DMS 273 treated with DMSO at 0.1 percent for 48 hours (cell line): ENCODE measurements at regions not wholly inside any gene's neighbourhood (a gene's known extent, or its start where the extent isn't known, plus 50 kb on each side); places are given as distances from the start of the nearest gene placed in this dataset.
"Not testable (repeated sequence)": the region's sequence is repeated elsewhere in the genome, so short reads cannot be mapped to it uniquely, and the experiment has no call there.

Experiments used
- DNase-seq: peaks from one replicate; lab custom pipeline; 2025; lab: John Stamatoyannopoulos, UW

GRCh38 chr17:70717042-70717441 lies 547.7 kb downstream of the KCNJ2 start:
- no peak for DNase-seq

DNA sequence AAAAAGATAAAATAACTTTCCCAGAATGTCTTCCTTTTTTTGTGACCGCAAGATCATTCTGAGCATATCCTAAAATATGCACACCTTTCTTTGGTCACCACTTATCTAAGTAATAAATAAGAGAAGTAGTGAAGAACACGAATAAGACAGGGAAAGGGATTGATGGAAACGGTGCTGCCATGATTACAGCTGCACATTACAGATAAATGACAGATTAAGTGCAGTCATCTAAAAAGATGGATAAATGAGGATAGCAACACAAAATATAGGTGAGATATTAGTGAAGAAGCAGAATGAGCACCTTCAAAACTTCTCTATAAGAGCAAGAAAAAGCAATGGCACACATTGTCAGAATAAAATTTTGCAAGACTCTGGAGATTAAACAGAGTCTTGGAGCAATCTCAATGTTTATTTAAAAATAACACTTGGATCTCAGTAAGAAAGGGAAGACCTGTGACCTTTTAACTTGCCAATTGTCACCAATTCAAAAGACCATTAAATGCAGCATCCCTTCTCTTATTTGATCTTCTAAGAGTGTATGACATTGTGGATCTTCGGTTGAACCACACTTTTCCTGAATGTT lies 567.1 kb downstream of the KCNJ2 start:
- DNase-seq, result no peak

DNA sequence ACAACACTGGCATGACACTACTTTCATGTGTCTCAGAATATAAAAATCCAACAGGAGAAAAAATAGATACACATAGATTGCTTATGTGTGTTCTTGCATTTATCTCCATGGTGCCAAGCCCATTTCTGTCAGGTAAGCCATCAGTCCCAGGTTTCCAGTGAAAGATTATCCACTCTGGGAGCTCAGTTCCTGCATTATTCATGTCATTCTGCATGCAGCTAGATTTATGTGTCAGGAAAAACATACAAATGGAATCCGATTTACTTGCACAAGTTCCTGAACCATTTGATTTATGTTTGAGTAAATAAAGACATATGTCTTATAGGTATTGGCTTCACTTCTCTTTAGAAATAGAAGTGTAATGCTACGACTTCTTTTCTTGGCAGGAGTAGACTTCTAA lies 569.7 kb downstream of the KCNJ2 start:
- DNase-seq, result no peak

DNA sequence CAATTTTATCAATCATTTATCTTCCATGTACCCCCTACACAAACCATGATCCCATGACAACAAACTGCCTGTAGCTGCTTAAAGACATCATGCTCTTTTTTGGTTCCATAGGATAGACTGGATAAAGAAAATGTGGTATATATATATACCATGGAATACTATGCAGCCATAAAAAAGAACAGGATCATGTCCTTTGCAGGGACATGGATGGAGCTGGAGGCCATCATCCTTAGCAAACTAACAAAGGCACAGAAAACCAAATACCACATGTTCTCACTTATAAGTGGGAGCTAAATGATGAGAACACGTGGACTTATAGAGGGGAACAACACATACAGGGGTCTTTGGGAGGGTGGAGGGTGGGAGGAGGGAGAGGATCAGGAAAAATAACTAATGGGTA lies 577.2 kb downstream of the KCNJ2 start:
- not testable (repeated sequence) for DNase-seq

DNA sequence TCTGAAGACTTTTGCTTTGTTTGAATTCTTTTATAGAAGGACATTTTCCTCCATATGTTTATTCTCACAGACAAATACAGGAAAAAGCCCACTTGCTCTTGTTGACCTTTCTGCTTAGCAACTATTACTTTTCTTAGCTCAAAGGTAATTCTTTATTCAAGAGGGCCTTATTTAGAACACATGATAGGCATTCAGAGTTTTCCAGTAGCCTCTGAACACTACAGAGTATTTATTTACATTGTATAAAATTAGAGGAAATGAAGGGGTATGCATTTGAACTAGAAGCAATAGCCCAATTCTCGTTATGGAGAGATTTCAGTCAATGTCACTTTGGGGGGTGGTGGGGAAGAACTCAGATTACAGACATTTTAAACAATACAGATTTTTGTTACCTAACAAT lies 581.7 kb downstream of the KCNJ2 start:
- DNase-seq, result no peak

DNA sequence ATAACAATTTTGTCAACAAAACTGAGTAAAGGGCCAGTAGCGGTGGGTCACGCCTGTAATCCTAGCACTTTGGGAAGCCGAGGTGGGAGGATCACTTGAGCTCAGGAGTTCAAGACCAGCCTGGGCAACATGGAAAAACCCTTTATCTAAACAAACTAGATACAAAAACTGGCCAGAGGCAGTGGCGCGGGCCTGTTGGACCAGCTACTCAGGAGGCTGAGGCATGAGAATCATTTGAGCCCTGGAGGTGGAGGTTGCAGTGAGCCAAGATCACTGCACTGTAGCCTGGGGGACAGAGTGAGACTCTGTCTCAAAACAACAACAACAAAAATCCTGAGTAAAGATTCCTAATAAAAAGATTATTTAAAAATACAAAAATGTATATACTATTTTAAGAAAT lies 583.1 kb downstream of the KCNJ2 start:
- DNase-seq, result not testable (repeated sequence)

DNA sequence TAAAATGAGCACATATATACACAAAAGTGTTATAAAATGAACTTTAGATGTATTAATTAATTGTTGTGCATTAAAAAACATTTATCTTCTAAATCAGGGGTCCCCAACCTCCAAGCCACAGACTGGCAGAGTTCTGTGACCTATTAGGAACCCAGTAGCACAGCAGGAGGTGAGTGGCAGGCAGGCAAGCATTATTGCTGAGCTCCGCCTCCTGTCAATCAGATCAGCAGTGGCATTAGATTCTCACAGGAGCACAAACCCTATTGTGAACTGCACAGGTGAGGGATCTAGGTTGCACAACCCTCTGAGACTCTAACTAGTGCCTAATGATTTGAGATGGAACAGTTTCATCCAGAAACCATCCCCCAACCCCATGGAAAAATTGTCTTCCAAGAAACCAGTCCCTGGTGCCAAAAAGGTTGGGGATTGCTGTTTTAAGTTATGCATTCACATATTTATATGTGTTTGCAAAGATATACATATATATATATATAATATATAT lies 583.7 kb downstream of the KCNJ2 start:
- no peak for DNase-seq

DNA sequence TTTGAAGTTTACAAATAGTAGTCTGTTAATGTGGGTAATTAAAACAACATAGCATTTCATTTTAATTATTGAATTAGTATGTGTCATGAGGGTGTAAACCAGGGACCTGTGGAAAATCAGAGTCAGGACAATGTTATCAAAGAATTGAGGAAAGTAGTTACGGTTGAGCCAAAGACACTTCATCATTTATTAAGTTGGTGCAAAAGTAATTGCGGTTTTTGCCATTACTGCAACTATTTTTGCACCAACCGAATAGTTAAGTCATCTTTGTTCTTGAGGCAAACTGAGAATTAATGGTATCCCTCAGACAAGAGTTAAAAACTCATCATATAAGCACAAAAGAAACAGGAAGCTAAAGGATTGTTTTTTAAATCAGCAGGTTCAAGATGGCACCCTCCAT lies 593.7 kb downstream of the KCNJ2 start:
- no peak for DNase-seq

- DNase-seq, result no peak
These were observed 597.9 kb downstream of the KCNJ2 start for GRCh38 chr17:70767102-70767701.

DNA sequence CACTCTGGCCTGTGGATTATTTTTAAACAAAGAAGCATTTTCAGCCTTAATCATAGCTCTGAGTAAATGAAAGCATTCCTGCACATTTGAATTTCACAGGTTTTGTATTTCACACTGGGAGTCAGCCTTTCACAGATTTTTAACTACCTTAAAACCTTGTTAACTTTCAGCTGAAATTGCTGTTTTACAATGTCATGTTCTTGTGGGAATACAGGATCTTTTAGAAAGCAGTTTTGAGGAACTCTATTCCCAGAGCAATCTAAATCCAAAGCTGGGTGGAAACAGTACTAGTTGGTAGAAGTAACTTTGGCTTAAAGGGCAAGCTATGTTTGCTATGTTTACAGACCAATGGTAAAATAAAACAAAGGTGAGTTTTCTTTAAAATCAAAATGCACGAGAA lies 600.6 kb downstream of the KCNJ2 start:
- no peak for DNase-seq

- DNase-seq, result no peak
These were observed 602.6 kb downstream of the KCNJ2 start for GRCh38 chr17:70771804-70772386.

DNA sequence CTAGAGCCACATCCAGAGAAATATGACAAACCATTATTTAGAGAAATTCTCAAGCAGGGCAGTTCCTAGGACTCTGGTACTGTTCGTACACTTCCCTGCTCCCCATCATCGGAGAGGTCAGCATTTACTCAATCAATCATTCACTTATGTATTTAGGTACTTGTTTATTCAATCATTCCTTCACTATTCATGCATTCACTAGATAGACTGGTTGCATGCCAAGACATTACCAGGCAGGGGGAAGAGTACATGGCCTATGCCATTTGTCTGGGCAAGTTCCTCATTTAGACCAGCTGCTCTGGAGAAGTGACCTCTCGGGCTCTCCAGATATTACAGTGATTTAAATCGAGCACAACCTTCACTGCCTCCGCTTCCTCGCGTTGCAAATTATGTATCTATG lies 603.4 kb downstream of the KCNJ2 start:
- no peak for DNase-seq

DNA sequence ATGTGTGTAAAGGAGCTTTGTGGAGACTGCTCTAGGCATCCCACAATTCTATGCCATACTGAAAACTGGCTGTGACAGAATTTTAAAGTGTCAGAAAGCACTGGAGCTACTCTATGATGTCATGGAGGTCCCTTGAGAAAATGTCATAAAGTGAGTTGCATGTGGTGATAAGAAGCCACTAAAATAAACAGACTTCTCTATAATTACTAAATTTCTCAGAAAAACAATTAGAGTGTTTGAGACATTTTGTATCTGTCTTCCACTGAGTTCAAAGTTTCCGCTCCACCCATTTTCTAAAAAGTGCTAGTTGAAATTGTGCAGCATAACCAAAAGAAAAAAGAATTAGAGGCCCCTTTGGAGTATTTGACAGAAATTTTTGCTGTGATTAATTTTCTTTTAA lies 603.9 kb downstream of the KCNJ2 start:
- no peak for DNase-seq

- no peak for DNase-seq
These were observed 605.2 kb downstream of the KCNJ2 start for GRCh38 chr17:70774339-70775117.

GRCh38 chr17:70775679-70776078 lies 606.3 kb downstream of the KCNJ2 start:
- DNase-seq, result no peak

DNA sequence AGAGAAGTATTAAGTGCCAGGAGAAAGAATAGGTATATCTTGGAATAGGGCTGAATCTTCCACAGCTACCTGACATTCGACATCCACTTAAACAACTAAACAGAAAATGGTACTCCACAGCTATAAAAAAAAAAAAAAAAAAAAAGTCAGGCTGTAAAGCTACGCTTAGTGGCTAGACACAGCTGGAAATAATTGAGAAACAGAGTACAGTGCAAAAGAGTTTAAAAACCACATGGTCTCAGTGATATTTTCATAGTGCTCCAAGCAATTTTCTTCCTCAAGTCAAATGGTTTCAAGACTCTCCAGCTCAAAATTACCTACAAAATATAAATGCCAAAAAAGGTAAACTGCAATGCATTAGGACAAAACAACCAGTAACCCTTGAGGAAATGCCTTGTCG lies 607.1 kb downstream of the KCNJ2 start:
- no peak for DNase-seq

DNA sequence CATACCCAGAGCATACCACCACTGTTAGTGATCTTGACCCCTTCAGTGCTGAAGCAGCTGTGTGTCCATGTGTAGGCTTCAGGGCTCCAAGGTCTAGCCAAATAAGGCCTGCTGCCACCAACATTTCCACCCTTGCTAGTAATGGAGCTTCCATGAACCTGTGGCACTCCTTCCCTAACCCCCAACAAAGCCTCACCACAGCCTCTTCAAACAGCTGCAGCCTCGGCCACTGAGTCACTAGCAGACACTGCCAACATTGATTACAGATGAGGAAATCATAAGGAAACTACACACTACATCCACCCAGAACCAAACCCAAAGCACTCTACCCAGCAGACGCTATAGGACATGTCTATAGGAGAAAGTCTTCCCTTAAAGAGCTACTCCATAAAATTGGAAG lies 610.7 kb downstream of the KCNJ2 start:
- DNase-seq, result no peak

- no peak for DNase-seq
These were observed 616.7 kb downstream of the KCNJ2 start for GRCh38 chr17:70786081-70786480.

GRCh38 chr17:70787721-70788300 lies 618.5 kb downstream of the KCNJ2 start:
- no peak for DNase-seq

GRCh38 chr17:70791748-70792443 lies 622.6 kb downstream of the KCNJ2 start:
- no peak for DNase-seq

DNA sequence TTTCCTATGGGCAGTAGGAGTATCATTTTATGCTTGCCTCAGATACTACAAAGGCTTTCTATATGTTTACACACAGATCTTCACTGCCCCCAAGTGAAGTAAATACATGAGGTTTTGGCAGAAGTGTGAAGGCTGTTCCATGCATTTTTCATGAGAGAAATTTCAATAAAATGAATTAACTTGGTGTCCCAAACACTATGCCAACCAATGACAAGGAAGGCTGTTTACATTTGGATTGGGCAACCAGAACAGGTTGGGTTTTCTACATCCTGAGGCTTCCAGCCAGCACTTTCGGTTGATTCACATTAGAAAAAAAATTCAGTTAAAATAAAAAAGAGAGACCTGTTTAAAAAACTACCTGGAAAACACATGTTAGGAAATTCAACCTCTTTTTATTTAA lies 625.4 kb downstream of the KCNJ2 start:
- DNase-seq, result no peak

- DNase-seq, result no peak
These were observed 626.3 kb downstream of the KCNJ2 start for GRCh38 chr17:70795620-70796019.
